ENCODE measurements at regions not wholly inside any gene's neighbourhood (a gene's known extent, or its start where the extent isn't known, plus 50 kb on each side); places are given as distances from the start of the nearest gene placed in this dataset.

DNA sequence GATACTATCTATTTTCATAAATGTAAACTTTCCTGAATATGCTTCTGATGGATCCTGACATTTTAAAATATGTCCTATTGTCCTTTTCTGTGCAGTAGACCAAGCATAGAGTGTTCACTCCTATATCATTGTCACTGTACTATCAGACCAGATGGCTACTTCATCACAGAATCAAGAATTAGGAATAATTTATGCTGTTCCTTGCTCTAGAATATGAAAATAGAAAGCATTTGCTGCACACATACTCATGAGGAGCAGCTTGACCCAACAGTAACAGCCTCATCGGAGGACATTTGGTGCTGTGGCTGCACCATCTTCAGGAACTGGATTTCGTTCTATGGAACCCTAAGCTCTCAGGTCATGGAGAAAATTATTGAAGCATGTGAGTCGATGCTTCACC is 468.9 kb upstream of the HNRNPA3 start:
- Histone ChIP-seq H3K36me3 (ENCODE audit: insufficient read depth, low read length) (no peaks in the 10 kb centered on the region), H3K9ac (ENCODE audit: low read depth, low read length) (no peak overlapping the region), H3K27ac (ENCODE audit: low read depth, low read length) (no peak overlapping the region), H3K4me1 (ENCODE audit: insufficient read depth, low read length) (peaks cover 41% of the 10 kb centered on the region), H3K4me3 (ENCODE audit: low read length) (no peak overlapping the region), H3K9me3 (ENCODE audit: insufficient read depth, low read depth, low read length) (no peaks in the 10 kb centered on the region), H3K27me3 (ENCODE audit: insufficient read depth, low read length) (no peaks in the 10 kb centered on the region)
- WGBS, result 96% methylated on average over 3 of the region's 3 CpGs

DNA sequence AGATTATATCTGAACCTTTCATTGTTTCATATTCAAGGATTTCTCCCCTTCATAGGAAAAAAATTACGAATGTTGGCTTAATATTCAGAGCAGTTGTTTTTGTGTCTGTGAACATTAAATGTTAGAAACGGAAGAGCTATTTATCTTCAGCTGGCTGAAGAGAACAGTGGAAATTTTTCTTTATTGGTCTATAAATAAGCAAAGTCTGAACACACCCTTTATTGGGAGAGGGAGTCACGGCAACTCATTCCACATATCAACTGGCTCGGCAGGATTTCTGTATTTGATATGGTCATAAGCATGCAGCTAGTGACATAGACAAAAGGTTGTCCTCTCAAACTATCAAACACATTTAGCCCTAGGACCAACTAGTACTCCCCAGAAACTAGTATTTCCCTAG is 468.4 kb upstream of the HNRNPA3 start:
- WGBS, result 84% methylated on average over 2 of the region's 4 CpGs
- peak overlapping the region; percentile 26; the same call in 1 of the 2 replicates for H3K27ac ChIP-seq (ENCODE audit: low read depth, low read length)
- no peak overlapping the region for H3K4me3 ChIP-seq (ENCODE audit: low read length)
- H3K9me3 ChIP-seq (ENCODE audit: insufficient read depth, low read depth, low read length), result no peaks in the 10 kb centered on the region
- no peaks in the 10 kb centered on the region for H3K27me3 ChIP-seq (ENCODE audit: insufficient read depth, low read length)
- no peak overlapping the region for H3K9ac ChIP-seq (ENCODE audit: low read depth, low read length)
- peaks cover 41% of the 10 kb centered on the region for H3K4me1 ChIP-seq (ENCODE audit: insufficient read depth, low read length)
- no peaks in the 10 kb centered on the region for H3K36me3 ChIP-seq (ENCODE audit: insufficient read depth, low read length)

DNA sequence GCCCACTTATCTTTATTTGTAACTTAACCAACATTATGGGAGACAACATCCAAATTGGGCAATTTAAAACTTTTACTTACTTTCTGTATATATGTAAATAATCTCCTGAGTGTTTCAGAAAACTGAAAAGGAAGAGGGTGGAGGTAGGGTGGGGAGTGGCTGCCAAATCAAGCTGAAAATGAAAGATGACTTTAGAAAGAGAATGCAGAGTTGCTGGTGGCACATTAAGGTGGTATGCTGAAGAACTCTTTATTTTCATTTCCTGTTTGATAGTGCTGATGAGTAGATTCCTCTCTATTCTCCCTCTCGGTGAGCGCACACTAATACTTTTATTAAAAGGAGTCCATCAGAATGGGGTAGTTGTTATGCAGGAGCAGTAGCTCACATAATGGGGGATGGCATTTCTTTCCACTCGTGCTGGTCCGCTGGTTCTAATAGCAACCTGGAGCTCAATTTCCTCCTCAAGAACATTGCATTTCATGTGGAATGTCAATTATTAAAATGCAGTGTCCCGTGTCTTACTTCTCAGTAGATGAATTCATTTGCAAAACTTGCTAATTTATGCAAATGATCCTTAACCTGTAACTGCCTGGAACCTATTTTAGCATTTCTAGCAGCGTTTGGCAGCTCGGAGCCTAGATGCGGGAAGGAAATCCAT is 466.9 kb upstream of the HNRNPA3 start:
- Histone ChIP-seq H3K27me3 (ENCODE audit: insufficient read depth, low read length) (no peaks in the 10 kb centered on the region), H3K4me3 (ENCODE audit: low read length) (no peak overlapping the region; the same call in 1 of the 2 replicates), H3K36me3 (ENCODE audit: insufficient read depth, low read length) (no peaks in the 10 kb centered on the region), H3K4me1 (ENCODE audit: insufficient read depth, low read length) (peaks cover 42% of the 10 kb centered on the region), H3K9me3 (ENCODE audit: insufficient read depth, low read depth, low read length) (no peaks in the 10 kb centered on the region), H3K27ac (ENCODE audit: low read depth, low read length) (peak overlapping the region; percentile 76), H3K9ac (ENCODE audit: low read depth, low read length) (no peak overlapping the region)
- 6% methylated on average over 6 of the region's 8 CpGs for WGBS

DNA sequence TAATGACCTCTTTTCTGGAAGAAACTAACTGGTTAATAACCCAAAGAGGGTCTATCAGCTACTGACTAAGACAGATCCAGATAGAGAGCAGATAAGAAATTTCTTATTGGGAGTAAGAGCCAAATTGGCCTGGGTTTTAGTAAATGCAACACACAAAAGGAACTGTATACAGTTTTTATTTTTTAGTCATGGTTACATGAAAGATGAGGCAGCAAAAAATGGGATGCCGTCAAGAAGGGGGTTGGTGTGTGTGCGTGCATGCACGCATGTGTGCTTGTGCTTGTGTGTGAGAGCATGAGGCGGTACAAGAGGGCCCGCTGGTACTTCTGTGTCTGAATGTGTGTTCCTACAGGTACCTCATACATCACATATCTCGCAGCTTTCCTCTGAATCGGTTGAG is 466.2 kb upstream of the HNRNPA3 start:
- Histone ChIP-seq H3K27me3 (ENCODE audit: insufficient read depth, low read length) (no peaks in the 10 kb centered on the region), H3K9me3 (ENCODE audit: insufficient read depth, low read depth, low read length) (no peaks in the 10 kb centered on the region), H3K27ac (ENCODE audit: low read depth, low read length) (peak overlapping the region; percentile 76; the same call in 1 of the 2 replicates), H3K36me3 (ENCODE audit: insufficient read depth, low read length) (no peaks in the 10 kb centered on the region), H3K9ac (ENCODE audit: low read depth, low read length) (no peak overlapping the region), H3K4me3 (ENCODE audit: low read length) (no peak overlapping the region), H3K4me1 (ENCODE audit: insufficient read depth, low read length) (peaks cover 49% of the 10 kb centered on the region)
- 82% methylated on average over 6 of the region's 7 CpGs for WGBS

DNA sequence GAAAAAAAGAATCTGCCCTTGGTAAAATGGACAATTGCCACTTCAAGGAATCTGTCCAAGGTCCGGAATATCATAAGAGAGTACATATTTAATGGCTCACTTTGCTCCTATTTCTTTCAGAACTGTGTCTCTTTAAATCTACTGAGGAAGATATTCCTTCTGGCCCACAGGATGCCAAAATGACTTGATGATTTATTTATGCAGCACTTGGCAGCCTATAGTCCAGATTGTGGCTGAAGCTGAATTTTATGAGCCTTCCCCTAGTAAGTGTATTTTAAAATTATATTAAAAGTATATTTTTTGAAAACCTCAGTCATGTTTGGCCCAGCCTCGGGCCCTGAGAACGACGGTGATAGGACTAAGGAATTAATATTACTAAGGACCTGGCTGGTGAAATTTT is 465.1 kb upstream of the HNRNPA3 start:
- peaks cover 56% of the 10 kb centered on the region for H3K4me1 ChIP-seq (ENCODE audit: insufficient read depth, low read length)
- H3K4me3 ChIP-seq (ENCODE audit: low read length), result no peak overlapping the region
- H3K9me3 ChIP-seq (ENCODE audit: insufficient read depth, low read depth, low read length), result no peaks in the 10 kb centered on the region
- H3K27me3 ChIP-seq (ENCODE audit: insufficient read depth, low read length), result no peaks in the 10 kb centered on the region
- WGBS, result 97% methylated on average over 4 of the region's 4 CpGs
- no peak overlapping the region for H3K27ac ChIP-seq (ENCODE audit: low read depth, low read length)
- H3K9ac ChIP-seq (ENCODE audit: low read depth, low read length), result no peak overlapping the region
- no peaks in the 10 kb centered on the region for H3K36me3 ChIP-seq (ENCODE audit: insufficient read depth, low read length)

DNA sequence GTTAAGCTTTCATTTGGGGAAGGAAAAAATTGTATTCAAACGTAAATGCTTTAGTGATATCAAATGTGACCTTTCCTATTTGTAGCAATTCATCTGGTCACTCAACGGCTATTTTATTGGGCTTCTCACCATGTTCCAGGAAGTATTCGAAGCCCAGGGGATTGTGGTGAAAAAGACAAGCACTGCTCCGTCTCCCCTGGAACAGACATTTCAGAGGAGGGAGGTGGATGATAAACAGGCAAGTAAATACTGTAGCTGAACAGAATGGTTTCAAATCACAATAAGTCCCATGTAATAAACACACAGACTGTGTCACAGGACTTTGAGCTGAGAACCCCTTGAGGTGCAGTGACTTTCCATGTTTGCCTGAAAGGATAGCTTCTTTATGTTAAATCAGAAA is 464.7 kb upstream of the HNRNPA3 start:
- Histone ChIP-seq H3K4me3 (ENCODE audit: low read length) (no peak overlapping the region), H3K9ac (ENCODE audit: low read depth, low read length) (no peak overlapping the region), H3K27ac (ENCODE audit: low read depth, low read length) (no peak overlapping the region), H3K9me3 (ENCODE audit: insufficient read depth, low read depth, low read length) (no peaks in the 10 kb centered on the region), H3K27me3 (ENCODE audit: insufficient read depth, low read length) (no peaks in the 10 kb centered on the region), H3K4me1 (ENCODE audit: insufficient read depth, low read length) (peaks cover 56% of the 10 kb centered on the region), H3K36me3 (ENCODE audit: insufficient read depth, low read length) (no peaks in the 10 kb centered on the region)
- 89% methylated on average over 4 of the region's 4 CpGs for WGBS

DNA sequence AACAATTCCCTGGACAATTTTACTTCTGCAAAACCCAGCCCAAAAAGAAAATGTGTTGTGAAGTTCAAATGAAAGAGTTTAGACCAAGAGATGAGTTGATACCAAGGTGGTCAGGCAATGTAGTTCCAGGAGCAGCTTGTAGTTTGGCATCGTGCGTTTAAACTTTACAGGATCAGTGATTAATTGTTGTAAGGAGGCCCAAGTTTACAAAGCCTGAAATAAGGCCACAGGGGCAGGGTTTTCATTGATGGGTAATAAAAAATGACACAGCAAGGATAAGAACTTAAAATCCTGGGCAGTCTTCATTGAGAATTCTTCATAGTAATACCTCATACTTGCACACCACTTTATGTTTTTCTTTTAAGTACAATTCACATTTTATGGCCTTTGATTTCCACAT is 463.9 kb upstream of the HNRNPA3 start:
- Histone ChIP-seq H3K4me3 (ENCODE audit: low read length) (no peak overlapping the region), H3K9ac (ENCODE audit: low read depth, low read length) (no peak overlapping the region), H3K27ac (ENCODE audit: low read depth, low read length) (no peak overlapping the region), H3K9me3 (ENCODE audit: insufficient read depth, low read depth, low read length) (no peaks in the 10 kb centered on the region), H3K4me1 (ENCODE audit: insufficient read depth, low read length) (peaks cover 54% of the 10 kb centered on the region), H3K36me3 (ENCODE audit: insufficient read depth, low read length) (no peaks in the 10 kb centered on the region), H3K27me3 (ENCODE audit: insufficient read depth, low read length) (no peaks in the 10 kb centered on the region)
- 97% methylated on average over 2 of the region's 2 CpGs for WGBS

DNA sequence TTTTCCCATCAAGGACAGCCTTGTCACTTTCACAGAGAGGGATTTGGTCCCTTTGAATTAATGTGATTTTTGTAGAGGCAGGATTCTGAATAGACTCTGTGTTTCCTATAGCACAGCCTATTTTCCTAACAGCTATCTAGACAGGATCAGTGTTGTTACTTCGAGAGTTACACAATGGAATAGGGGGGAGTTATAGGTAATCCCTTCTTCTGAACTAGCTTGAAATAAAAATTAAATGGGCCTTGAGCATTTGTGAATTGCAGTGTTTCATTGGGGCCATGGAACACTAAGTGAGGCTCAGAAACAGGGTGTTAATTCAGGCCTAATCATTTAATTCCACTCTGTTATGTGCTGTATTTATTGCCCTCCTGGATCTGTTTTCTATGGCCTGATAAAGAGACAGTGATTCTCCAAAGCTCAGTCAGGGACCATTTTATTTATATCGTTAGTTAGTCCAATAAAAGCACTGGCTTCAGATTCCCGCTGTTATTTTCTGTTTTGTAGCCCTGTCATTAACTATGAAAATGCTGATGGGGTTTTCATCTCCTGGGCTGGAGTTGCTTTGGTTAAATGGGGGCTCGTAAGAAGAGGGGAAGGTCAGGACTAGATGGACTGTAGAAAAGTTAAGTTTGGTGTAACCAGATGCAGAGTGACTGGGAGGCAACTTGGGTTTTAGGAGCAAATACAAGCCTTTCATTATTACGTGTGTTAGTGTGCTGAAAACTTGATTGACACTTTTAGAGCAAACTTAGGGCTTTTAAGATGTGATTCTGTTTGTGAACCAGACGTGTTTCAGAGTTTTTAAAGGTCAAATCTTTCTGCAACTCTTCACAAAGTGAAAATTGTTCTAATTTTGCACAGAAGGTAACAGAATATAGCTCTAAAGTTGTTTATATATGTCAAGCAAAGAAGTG is 461.0 kb upstream of the HNRNPA3 start:
- WGBS, result 91% methylated on average over 6 of the region's 6 CpGs
- H3K27ac ChIP-seq (ENCODE audit: low read depth, low read length), result no peak overlapping the region
- H3K4me1 ChIP-seq (ENCODE audit: insufficient read depth, low read length), result peaks cover 33% of the 10 kb centered on the region; the same call in 1 of the 2 replicates
- H3K27me3 ChIP-seq (ENCODE audit: insufficient read depth, low read length), result no peaks in the 10 kb centered on the region
- no peaks in the 10 kb centered on the region for H3K36me3 ChIP-seq (ENCODE audit: insufficient read depth, low read length)
- H3K9me3 ChIP-seq (ENCODE audit: insufficient read depth, low read depth, low read length), result no peaks in the 10 kb centered on the region
- no peak overlapping the region for H3K4me3 ChIP-seq (ENCODE audit: low read length)
- no peak overlapping the region for H3K9ac ChIP-seq (ENCODE audit: low read depth, low read length)

DNA sequence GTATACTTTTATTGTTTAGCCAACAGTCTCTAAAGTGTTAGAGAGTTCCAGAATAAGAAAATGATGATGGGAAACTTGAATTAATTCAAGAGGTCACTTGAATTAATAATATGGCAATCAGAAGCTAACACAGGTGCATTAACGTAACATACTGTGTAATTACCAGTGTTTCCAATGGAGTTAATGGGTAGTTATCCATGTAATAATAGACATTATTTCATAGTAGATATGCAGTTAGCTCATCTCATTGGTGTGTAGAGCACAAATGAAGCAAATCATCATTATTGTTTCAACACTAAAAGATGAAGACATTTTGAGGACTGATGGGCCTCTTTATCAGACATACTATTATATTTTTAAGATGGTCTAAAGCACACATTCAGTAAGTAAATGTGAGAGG is 460.3 kb upstream of the HNRNPA3 start:
- no peak overlapping the region for H3K9ac ChIP-seq (ENCODE audit: low read depth, low read length)
- no peak overlapping the region for H3K27ac ChIP-seq (ENCODE audit: low read depth, low read length)
- H3K4me1 ChIP-seq (ENCODE audit: insufficient read depth, low read length), result peaks cover 26% of the 10 kb centered on the region; the same call in 1 of the 2 replicates
- H3K27me3 ChIP-seq (ENCODE audit: insufficient read depth, low read length), result no peaks in the 10 kb centered on the region
- 100% methylated on average over 1 of the region's 1 CpG for WGBS
- no peaks in the 10 kb centered on the region for H3K9me3 ChIP-seq (ENCODE audit: insufficient read depth, low read depth, low read length)
- no peaks in the 10 kb centered on the region for H3K36me3 ChIP-seq (ENCODE audit: insufficient read depth, low read length)
- H3K4me3 ChIP-seq (ENCODE audit: low read length), result no peak overlapping the region

DNA sequence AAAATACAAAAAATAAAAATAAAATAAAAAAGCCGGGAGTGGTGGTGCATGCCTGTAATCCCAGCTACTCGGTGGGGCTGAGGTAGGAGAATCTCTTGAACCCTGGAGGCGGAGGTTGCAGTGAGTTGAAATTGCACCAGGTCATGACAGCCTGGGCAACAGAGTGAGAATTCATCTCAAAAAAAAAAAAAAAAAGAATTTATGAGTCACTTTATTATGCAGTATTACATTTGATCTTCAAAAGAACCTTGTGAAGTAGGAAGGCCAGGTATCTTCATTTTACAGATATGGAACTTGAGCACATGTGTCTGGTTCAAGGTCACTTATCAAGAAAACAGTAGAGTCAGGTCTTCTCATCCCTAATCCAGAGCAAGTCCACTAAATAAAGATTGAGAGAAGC is 459.4 kb upstream of the HNRNPA3 start:
- Histone ChIP-seq H3K9me3 (ENCODE audit: insufficient read depth, low read depth, low read length) (no peaks in the 10 kb centered on the region), H3K4me1 (ENCODE audit: insufficient read depth, low read length) (peaks cover 23% of the 10 kb centered on the region; the same call in 1 of the 2 replicates), H3K36me3 (ENCODE audit: insufficient read depth, low read length) (no peaks in the 10 kb centered on the region), H3K4me3 (ENCODE audit: low read length) (no peak overlapping the region), H3K27me3 (ENCODE audit: insufficient read depth, low read length) (no peaks in the 10 kb centered on the region), H3K9ac (ENCODE audit: low read depth, low read length) (no peak overlapping the region), H3K27ac (ENCODE audit: low read depth, low read length) (no peak overlapping the region)
- WGBS, result 93% methylated on average over 3 of the region's 3 CpGs

DNA sequence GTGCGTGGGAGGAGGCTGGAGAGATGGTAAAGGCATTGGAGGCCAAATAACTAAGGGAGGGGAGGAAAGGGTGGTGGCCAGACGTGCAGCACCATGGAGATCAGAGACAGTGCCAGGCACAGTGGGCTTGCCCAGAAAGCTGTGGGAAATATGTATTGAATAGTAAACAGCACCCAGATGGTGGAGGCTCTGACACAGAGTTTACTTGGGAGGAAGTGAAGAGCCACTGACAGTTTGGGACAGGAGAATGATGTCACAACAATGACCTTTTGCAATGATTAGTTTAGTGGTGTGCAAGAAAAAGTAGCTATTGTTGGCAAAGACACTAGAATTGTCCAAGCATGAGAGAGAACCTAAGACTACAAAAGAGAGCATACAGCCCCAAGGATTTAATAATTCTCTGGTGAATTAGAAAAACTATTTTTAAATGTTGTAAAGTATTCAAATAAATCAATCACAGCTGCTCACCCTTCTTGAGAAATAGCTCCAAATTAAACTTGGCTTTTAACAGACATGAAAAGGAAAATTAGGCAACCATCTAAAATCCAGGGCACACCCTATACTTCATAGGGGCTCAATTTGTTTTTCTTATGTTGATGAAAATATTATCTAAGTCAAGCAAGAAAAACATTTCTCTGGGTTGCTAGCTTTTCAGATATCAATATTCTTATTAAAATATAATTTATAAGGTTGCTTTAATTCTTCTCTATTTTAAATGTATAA is 458.7 kb upstream of the HNRNPA3 start:
- 86% methylated on average over 2 of the region's 2 CpGs for WGBS
- peaks cover 23% of the 10 kb centered on the region; the same call in 1 of the 2 replicates for H3K4me1 ChIP-seq (ENCODE audit: insufficient read depth, low read length)
- no peak overlapping the region for H3K9ac ChIP-seq (ENCODE audit: low read depth, low read length)
- no peak overlapping the region for H3K27ac ChIP-seq (ENCODE audit: low read depth, low read length)
- H3K4me3 ChIP-seq (ENCODE audit: low read length), result no peak overlapping the region
- no peaks in the 10 kb centered on the region for H3K36me3 ChIP-seq (ENCODE audit: insufficient read depth, low read length)
- no peaks in the 10 kb centered on the region for H3K9me3 ChIP-seq (ENCODE audit: insufficient read depth, low read depth, low read length)
- no peaks in the 10 kb centered on the region for H3K27me3 ChIP-seq (ENCODE audit: insufficient read depth, low read length)

Measured in HUES64 (cell line).